ENCODE measurements at regions not wholly inside any gene's neighbourhood (a gene's known extent, or its start where the extent isn't known, plus 50 kb on each side); places are given as distances from the start of the nearest gene placed in this dataset.
"Not testable (repeated sequence)": the region's sequence is repeated elsewhere in the genome, so short reads cannot be mapped to it uniquely, and the experiment has no call there.

GRCh38 chr2:52608030-52608429 is 1159.6 kb upstream of the CHAC2 start:
- no peak overlapping the region for H3K4me3 ChIP-seq (ENCODE audit: insufficient read depth, low read depth, low read length, poor library complexity, severe bottlenecking)
- H3K27me3 ChIP-seq (replicated peaks; ENCODE audit: control insufficient read depth, insufficient read depth, low read length, poor library complexity, severe bottlenecking) = no peaks in the 10 kb centered on the region
- no peaks in the 10 kb centered on the region for H3K9me3 ChIP-seq (ENCODE audit: control insufficient read depth, low read length)
- H3K27ac ChIP-seq (ENCODE audit: insufficient read depth, low read length, poor library complexity, severe bottlenecking) = no peak overlapping the region
- DNase-seq = no peak
- no peaks in the 10 kb centered on the region for H3K4me1 ChIP-seq (ENCODE audit: control insufficient read depth, insufficient read depth, low read length, poor library complexity, severe bottlenecking)
- no peaks in the 10 kb centered on the region for H3K36me3 ChIP-seq (ENCODE audit: control insufficient read depth, insufficient read depth, low read length)

- no peaks in the 10 kb centered on the region for H3K36me3 ChIP-seq (ENCODE audit: control insufficient read depth, insufficient read depth, low read length)
- no peaks in the 10 kb centered on the region for H3K27me3 ChIP-seq (replicated peaks; ENCODE audit: control insufficient read depth, insufficient read depth, low read length, poor library complexity, severe bottlenecking)
- H3K27ac ChIP-seq (ENCODE audit: insufficient read depth, low read length, poor library complexity, severe bottlenecking) = no peak overlapping the region
- no peaks in the 10 kb centered on the region for H3K4me1 ChIP-seq (ENCODE audit: control insufficient read depth, insufficient read depth, low read length, poor library complexity, severe bottlenecking)
- H3K9me3 ChIP-seq (ENCODE audit: control insufficient read depth, low read length) = no peaks in the 10 kb centered on the region
- no peak overlapping the region for H3K4me3 ChIP-seq (ENCODE audit: insufficient read depth, low read depth, low read length, poor library complexity, severe bottlenecking)
- no peak for DNase-seq
Observed at GRCh38 chr2:52597346-52597745, 1170.3 kb upstream of the CHAC2 start.

GRCh38 chr2:52594026-52594425 is 1173.6 kb upstream of the CHAC2 start:
- Histone ChIP-seq H3K27me3 (replicated peaks; ENCODE audit: control insufficient read depth, insufficient read depth, low read length, poor library complexity, severe bottlenecking) (no peaks in the 10 kb centered on the region), H3K4me1 (ENCODE audit: control insufficient read depth, insufficient read depth, low read length, poor library complexity, severe bottlenecking) (no peaks in the 10 kb centered on the region), H3K9me3 (ENCODE audit: control insufficient read depth, low read length) (no peaks in the 10 kb centered on the region), H3K36me3 (ENCODE audit: control insufficient read depth, insufficient read depth, low read length) (no peaks in the 10 kb centered on the region), H3K27ac (ENCODE audit: insufficient read depth, low read length, poor library complexity, severe bottlenecking) (no peak overlapping the region), H3K4me3 (ENCODE audit: insufficient read depth, low read depth, low read length, poor library complexity, severe bottlenecking) (no peak overlapping the region)
- DNase-seq = no peak

- H3K36me3 ChIP-seq (ENCODE audit: control insufficient read depth, insufficient read depth, low read length); H3K4me1 ChIP-seq (ENCODE audit: control insufficient read depth, insufficient read depth, low read length, poor library complexity, severe bottlenecking); H3K27ac ChIP-seq (ENCODE audit: insufficient read depth, low read length, poor library complexity, severe bottlenecking); H3K4me3 ChIP-seq (ENCODE audit: insufficient read depth, low read depth, low read length, poor library complexity, severe bottlenecking); H3K27me3 ChIP-seq (replicated peaks; ENCODE audit: control insufficient read depth, insufficient read depth, low read length, poor library complexity, severe bottlenecking); DNase-seq; H3K9me3 ChIP-seq (ENCODE audit: control insufficient read depth, low read length): not testable (repeated sequence)
Observed at GRCh38 chr2:52584071-52584470, 1183.5 kb upstream of the CHAC2 start.

- no peak for DNase-seq
- H3K27me3 ChIP-seq (replicated peaks; ENCODE audit: control insufficient read depth, insufficient read depth, low read length, poor library complexity, severe bottlenecking) = no peaks in the 10 kb centered on the region
Observed at GRCh38 chr2:52572469-52572894, 1195.1 kb upstream of the CHAC2 start.

GRCh38 chr2:52571380-52572347 is 1195.9 kb upstream of the CHAC2 start:
- Histone ChIP-seq H3K4me3 (ENCODE audit: insufficient read depth, low read depth, low read length, poor library complexity, severe bottlenecking) (no peak overlapping the region), H3K4me1 (ENCODE audit: control insufficient read depth, insufficient read depth, low read length, poor library complexity, severe bottlenecking) (no peaks in the 10 kb centered on the region), H3K27ac (ENCODE audit: insufficient read depth, low read length, poor library complexity, severe bottlenecking) (no peak overlapping the region), H3K27me3 (replicated peaks; ENCODE audit: control insufficient read depth, insufficient read depth, low read length, poor library complexity, severe bottlenecking) (no peaks in the 10 kb centered on the region), H3K36me3 (ENCODE audit: control insufficient read depth, insufficient read depth, low read length) (no peaks in the 10 kb centered on the region), H3K9me3 (ENCODE audit: control insufficient read depth, low read length) (no peaks in the 10 kb centered on the region)
- DNase-seq = no peak

More at GRCh38 chr2:52572469-52572894, 1195.1 kb upstream of the CHAC2 start:
- Histone ChIP-seq H3K27ac (ENCODE audit: insufficient read depth, low read length, poor library complexity, severe bottlenecking) (no peak overlapping the region), H3K9me3 (ENCODE audit: control insufficient read depth, low read length) (no peaks in the 10 kb centered on the region), H3K4me1 (ENCODE audit: control insufficient read depth, insufficient read depth, low read length, poor library complexity, severe bottlenecking) (no peaks in the 10 kb centered on the region), H3K36me3 (ENCODE audit: control insufficient read depth, insufficient read depth, low read length) (no peaks in the 10 kb centered on the region), H3K4me3 (ENCODE audit: insufficient read depth, low read depth, low read length, poor library complexity, severe bottlenecking) (no peak overlapping the region)

GRCh38 chr2:52570716-52571115 is 1196.9 kb upstream of the CHAC2 start:
- Histone ChIP-seq H3K9me3 (ENCODE audit: control insufficient read depth, low read length) (no peaks in the 10 kb centered on the region), H3K4me3 (ENCODE audit: insufficient read depth, low read depth, low read length, poor library complexity, severe bottlenecking) (no peak overlapping the region), H3K36me3 (ENCODE audit: control insufficient read depth, insufficient read depth, low read length) (no peaks in the 10 kb centered on the region), H3K27me3 (replicated peaks; ENCODE audit: control insufficient read depth, insufficient read depth, low read length, poor library complexity, severe bottlenecking) (no peaks in the 10 kb centered on the region), H3K27ac (ENCODE audit: insufficient read depth, low read length, poor library complexity, severe bottlenecking) (no peak overlapping the region), H3K4me1 (ENCODE audit: control insufficient read depth, insufficient read depth, low read length, poor library complexity, severe bottlenecking) (no peaks in the 10 kb centered on the region)
- no peak for DNase-seq

GRCh38 chr2:52563151-52563550 is 1204.5 kb upstream of the CHAC2 start:
- Histone ChIP-seq H3K36me3 (ENCODE audit: control insufficient read depth, insufficient read depth, low read length) (no peaks in the 10 kb centered on the region), H3K4me1 (ENCODE audit: control insufficient read depth, insufficient read depth, low read length, poor library complexity, severe bottlenecking) (no peaks in the 10 kb centered on the region), H3K27me3 (replicated peaks; ENCODE audit: control insufficient read depth, insufficient read depth, low read length, poor library complexity, severe bottlenecking) (no peaks in the 10 kb centered on the region), H3K27ac (ENCODE audit: insufficient read depth, low read length, poor library complexity, severe bottlenecking) (no peak overlapping the region), H3K9me3 (ENCODE audit: control insufficient read depth, low read length) (no peaks in the 10 kb centered on the region), H3K4me3 (ENCODE audit: insufficient read depth, low read depth, low read length, poor library complexity, severe bottlenecking) (no peak overlapping the region)
- no peak for DNase-seq

GRCh38 chr2:52558265-52558664 is 1209.3 kb upstream of the CHAC2 start:
- no peak for DNase-seq
- H3K4me3 ChIP-seq (ENCODE audit: insufficient read depth, low read depth, low read length, poor library complexity, severe bottlenecking) = no peak overlapping the region
- H3K27me3 ChIP-seq (replicated peaks; ENCODE audit: control insufficient read depth, insufficient read depth, low read length, poor library complexity, severe bottlenecking) = no peaks in the 10 kb centered on the region
- H3K27ac ChIP-seq (ENCODE audit: insufficient read depth, low read length, poor library complexity, severe bottlenecking) = no peak overlapping the region
- H3K9me3 ChIP-seq (ENCODE audit: control insufficient read depth, low read length) = no peaks in the 10 kb centered on the region
- H3K36me3 ChIP-seq (ENCODE audit: control insufficient read depth, insufficient read depth, low read length) = no peaks in the 10 kb centered on the region
- no peaks in the 10 kb centered on the region for H3K4me1 ChIP-seq (ENCODE audit: control insufficient read depth, insufficient read depth, low read length, poor library complexity, severe bottlenecking)

GRCh38 chr2:52542297-52542696 is 1225.3 kb upstream of the CHAC2 start:
- H3K27ac ChIP-seq (ENCODE audit: insufficient read depth, low read length, poor library complexity, severe bottlenecking) = no peak overlapping the region
- no peaks in the 10 kb centered on the region for H3K9me3 ChIP-seq (ENCODE audit: control insufficient read depth, low read length)
- no peaks in the 10 kb centered on the region for H3K27me3 ChIP-seq (replicated peaks; ENCODE audit: control insufficient read depth, insufficient read depth, low read length, poor library complexity, severe bottlenecking)
- no peak overlapping the region for H3K4me3 ChIP-seq (ENCODE audit: insufficient read depth, low read depth, low read length, poor library complexity, severe bottlenecking)
- no peak for DNase-seq
- H3K4me1 ChIP-seq (ENCODE audit: control insufficient read depth, insufficient read depth, low read length, poor library complexity, severe bottlenecking) = no peaks in the 10 kb centered on the region
- no peaks in the 10 kb centered on the region for H3K36me3 ChIP-seq (ENCODE audit: control insufficient read depth, insufficient read depth, low read length)

Data from effector memory CD4-positive, alpha-beta T cell (primary cell).